ENCODE measurements at regions not wholly inside any gene's neighbourhood (a gene's known extent, or its start where the extent isn't known, plus 50 kb on each side); places are given as distances from the start of the nearest gene placed in this dataset.

GRCh38 chr12:125357561-125357960 is 292.3 kb downstream of the AACS start:
- H3K4me3 ChIP-seq (ENCODE audit: low read depth, low read length), result no peak overlapping the region
- no peaks in the 10 kb centered on the region for H3K27me3 ChIP-seq (ENCODE audit: control insufficient read depth, insufficient read depth, low read length)
- no peak for TF ChIP-seq CTCF (IDR thresholded peaks at IDR 0.05; ENCODE audit: low read depth, low read length)
- no peak overlapping the region for H3K27ac ChIP-seq (ENCODE audit: low read depth, low read length)
- no peak for DNase-seq (ENCODE audit: low read depth, low spot score)
- H3K9me3 ChIP-seq (ENCODE audit: control insufficient read depth, insufficient read depth, low read length), result peaks cover 17% of the 10 kb centered on the region
- ChIA-PET POLR2A (no interaction called here), CTCF (no interaction called here)

GRCh38 chr12:125360540-125360939 is 295.3 kb downstream of the AACS start:
- POLR2A ChIA-PET, result no interaction called here
- no peak for TF ChIP-seq CTCF (IDR thresholded peaks at IDR 0.05; ENCODE audit: low read depth, low read length)
- Histone ChIP-seq H3K27me3 (ENCODE audit: control insufficient read depth, insufficient read depth, low read length) (no peaks in the 10 kb centered on the region), H3K27ac (ENCODE audit: low read depth, low read length) (no peak overlapping the region), H3K9me3 (ENCODE audit: control insufficient read depth, insufficient read depth, low read length) (peaks cover 12% of the 10 kb centered on the region), H3K4me3 (ENCODE audit: low read depth, low read length) (no peak overlapping the region)
- no peak for DNase-seq (ENCODE audit: low read depth, low spot score)
- CTCF ChIA-PET, result no interaction called here

GRCh38 chr12:125371033-125371432 is 305.8 kb downstream of the AACS start:
- no peak for TF ChIP-seq CTCF (IDR thresholded peaks at IDR 0.05; ENCODE audit: low read depth, low read length)
- Histone ChIP-seq H3K4me3 (ENCODE audit: low read depth, low read length) (no peak overlapping the region), H3K9me3 (ENCODE audit: control insufficient read depth, insufficient read depth, low read length) (peaks cover 14% of the 10 kb centered on the region; the same call in 1 of the 2 replicates), H3K27ac (ENCODE audit: low read depth, low read length) (no peak overlapping the region), H3K27me3 (ENCODE audit: control insufficient read depth, insufficient read depth, low read length) (no peaks in the 10 kb centered on the region)
- ChIA-PET POLR2A (no interaction called here), CTCF (no interaction called here)
- no peak for DNase-seq (ENCODE audit: low read depth, low spot score)

- Histone ChIP-seq H3K9me3 (ENCODE audit: control insufficient read depth, insufficient read depth, low read length) (peaks cover 25% of the 10 kb centered on the region), H3K4me3 (ENCODE audit: low read depth, low read length) (no peak overlapping the region), H3K27ac (ENCODE audit: low read depth, low read length) (no peak overlapping the region), H3K27me3 (ENCODE audit: control insufficient read depth, insufficient read depth, low read length) (no peaks in the 10 kb centered on the region)
- POLR2A ChIA-PET, result no interaction called here
- DNase-seq (ENCODE audit: low read depth, low spot score), result no peak
- no peak for TF ChIP-seq CTCF (IDR thresholded peaks at IDR 0.05; ENCODE audit: low read depth, low read length)
- CTCF ChIA-PET, result no interaction called here
Measured at GRCh38 chr12:125372085-125372484, 306.9 kb downstream of the AACS start.

- no peak for TF ChIP-seq CTCF (IDR thresholded peaks at IDR 0.05; ENCODE audit: low read depth, low read length)
- ChIA-PET CTCF (no interaction called here), POLR2A (no interaction called here)
- no peaks in the 10 kb centered on the region for H3K27me3 ChIP-seq (ENCODE audit: control insufficient read depth, insufficient read depth, low read length)
- H3K4me3 ChIP-seq (ENCODE audit: low read depth, low read length), result no peak overlapping the region
- peaks cover 29% of the 10 kb centered on the region for H3K9me3 ChIP-seq (ENCODE audit: control insufficient read depth, insufficient read depth, low read length)
- no peak for DNase-seq (ENCODE audit: low read depth, low spot score)
- H3K27ac ChIP-seq (ENCODE audit: low read depth, low read length), result no peak overlapping the region
Measured at GRCh38 chr12:125373375-125373774, 308.1 kb downstream of the AACS start.
